NCI-H2171 (cell line): ENCODE measurements at regions not wholly inside any gene's neighbourhood (a gene's known extent, or its start where the extent isn't known, plus 50 kb on each side); places are given as distances from the start of the nearest gene placed in this dataset.
"Not testable (repeated sequence)": the region's sequence is repeated elsewhere in the genome, so short reads cannot be mapped to it uniquely, and the experiment has no call there.

Source experiments
- DNase-seq: peaks from one replicate; lab custom pipeline; 2025; lab: John Stamatoyannopoulos, UW

GRCh38 chr14:37842106-37842505 is 246.7 kb downstream of the TTC6 start:
- DNase-seq: no peak

- DNase-seq: no peak
Observed at GRCh38 chr14:37843954-37844607, 248.7 kb downstream of the TTC6 start.

GRCh38 chr14:37844614-37845013 is 249.2 kb downstream of the TTC6 start:
- no peak for DNase-seq

GRCh38 chr14:37848985-37849621 is 253.7 kb downstream of the TTC6 start:
- DNase-seq: no peak

- DNase-seq: no peak
Observed at GRCh38 chr14:37851054-37851453, 255.6 kb downstream of the TTC6 start.

GRCh38 chr14:37855871-37856270 is 260.4 kb downstream of the TTC6 start:
- DNase-seq: no peak

GRCh38 chr14:37857774-37858266 is 262.4 kb downstream of the TTC6 start:
- no peak for DNase-seq

GRCh38 chr14:37858733-37859132 is 263.3 kb downstream of the TTC6 start:
- DNase-seq: no peak

GRCh38 chr14:37859177-37859576 is 263.7 kb downstream of the TTC6 start:
- DNase-seq: no peak

GRCh38 chr14:37862263-37862662 is 266.8 kb downstream of the TTC6 start:
- no peak for DNase-seq

- no peak for DNase-seq
Observed at GRCh38 chr14:37864128-37864527, 268.7 kb downstream of the TTC6 start.

- no peak for DNase-seq
Observed at GRCh38 chr14:37864861-37865718, 269.7 kb downstream of the TTC6 start.

GRCh38 chr14:37865719-37866549 is 270.5 kb downstream of the TTC6 start:
- no peak for DNase-seq

GRCh38 chr14:37869633-37870032 is 274.2 kb downstream of the TTC6 start:
- no peak for DNase-seq

GRCh38 chr14:37870170-37870569 is 274.7 kb downstream of the TTC6 start:
- DNase-seq: no peak

- DNase-seq: no peak
Observed at GRCh38 chr14:37870632-37871346, 275.4 kb downstream of the TTC6 start.

GRCh38 chr14:37874065-37874428 is 278.6 kb downstream of the TTC6 start:
- DNase-seq: not testable (repeated sequence)

- DNase-seq: peak; percentile 60
Observed at GRCh38 chr14:37874429-37875109, 279.1 kb downstream of the TTC6 start.

- no peak for DNase-seq
Observed at GRCh38 chr14:37888234-37888633, 292.8 kb downstream of the TTC6 start.

GRCh38 chr14:37889087-37889486 is 293.7 kb downstream of the TTC6 start:
- DNase-seq: peak; percentile 14

GRCh38 chr14:37890095-37890494 is 294.7 kb downstream of the TTC6 start:
- DNase-seq: no peak
